HG03457 (cell line): ENCODE measurements at regions not wholly inside any gene's neighbourhood (a gene's known extent, or its start where the extent isn't known, plus 50 kb on each side); places are given as distances from the start of the nearest gene placed in this dataset.

ENCODE experiments used
- ATAC-seq: cut with Tn5 transposase; IDR thresholded peaks from one replicate; pipeline ENCODE4 v1.9.1; 2021; ENCODE audit warnings: moderate number of reproducible peaks; ENCODE audit not compliant: unreplicated experiment

- no peak for ATAC-seq
Measured at GRCh38 chr2:56508662-56509061, 324.9 kb downstream of the CCDC85A start.

GRCh38 chr2:56510610-56511009 lies 326.8 kb downstream of the CCDC85A start:
- ATAC-seq = no peak

DNA sequence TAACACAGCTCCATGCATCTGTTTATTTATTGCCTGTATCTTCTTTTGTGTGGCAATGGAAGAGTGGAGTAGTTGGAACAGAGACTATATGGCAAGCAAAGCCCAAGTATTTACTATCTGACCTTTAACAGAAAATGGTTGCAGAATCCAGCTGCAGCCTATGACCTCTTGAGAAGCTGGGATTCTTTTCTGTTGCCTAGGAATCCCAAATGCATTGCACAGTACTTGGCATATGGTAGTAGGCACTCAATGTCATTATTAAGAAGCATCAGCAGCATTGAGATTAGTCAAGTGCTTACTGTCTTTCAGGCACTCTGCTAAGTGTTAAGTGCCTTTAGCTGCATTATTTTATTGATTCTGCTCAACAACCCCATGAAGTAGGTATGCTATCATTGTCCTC lies 331.6 kb downstream of the CCDC85A start:
- ATAC-seq = no peak

DNA sequence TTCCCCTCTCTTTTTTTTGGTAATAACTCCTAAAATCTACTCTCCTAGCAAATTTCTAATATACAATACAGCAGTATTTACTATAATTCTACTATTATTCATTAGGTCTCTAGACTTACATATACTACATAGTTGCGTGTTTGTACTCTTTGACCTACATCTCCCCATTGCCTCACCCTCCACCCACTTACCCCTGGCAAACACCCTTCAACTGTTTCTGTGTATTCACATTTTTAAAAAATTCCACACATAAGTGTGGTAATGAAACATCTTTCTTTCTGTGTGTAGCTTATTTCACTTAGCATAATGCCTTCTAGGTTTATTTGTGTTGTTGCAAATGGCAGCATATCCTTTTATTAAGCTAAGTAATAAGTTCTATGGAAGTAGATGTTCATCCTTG lies 336.0 kb downstream of the CCDC85A start:
- no peak for ATAC-seq

GRCh38 chr2:56522605-56523089 lies 338.9 kb downstream of the CCDC85A start:
- ATAC-seq = no peak

GRCh38 chr2:56523816-56524215 lies 340.0 kb downstream of the CCDC85A start:
- no peak for ATAC-seq

DNA sequence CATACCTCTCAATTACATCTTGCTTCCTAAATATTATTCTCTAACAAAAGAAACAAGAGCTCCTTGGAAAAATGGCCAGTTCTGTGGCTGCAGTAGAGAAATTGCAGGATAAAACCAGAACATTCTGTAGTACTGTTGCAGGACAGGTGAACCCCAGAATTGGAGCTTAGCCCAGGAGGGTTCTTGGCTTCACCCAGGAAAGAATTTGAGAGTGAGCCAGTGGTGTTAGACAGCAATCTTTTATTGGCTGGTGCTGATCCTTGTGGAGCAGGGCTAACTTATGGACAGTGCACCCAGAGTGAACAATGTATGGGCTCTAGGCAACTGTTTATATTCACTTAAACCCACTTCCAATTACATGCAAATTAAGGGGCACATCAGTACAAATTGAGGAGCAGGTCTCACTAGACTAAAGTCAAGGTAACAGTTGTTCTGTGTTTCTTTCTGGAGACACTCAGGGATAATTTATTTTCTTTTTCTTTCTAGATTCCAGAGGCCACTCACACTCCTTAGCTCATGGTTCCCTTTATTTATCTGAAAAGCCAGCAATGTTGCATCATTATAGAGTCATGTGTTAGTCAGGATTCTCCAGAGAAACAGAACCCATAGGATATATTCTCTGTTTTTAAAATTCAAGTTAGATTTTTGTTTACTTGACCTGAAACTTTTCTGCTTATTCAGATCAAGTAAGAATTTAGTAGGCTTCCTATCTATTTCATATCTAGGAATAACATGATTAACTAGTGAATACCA lies 348.1 kb downstream of the CCDC85A start:
- ATAC-seq = no peak

DNA sequence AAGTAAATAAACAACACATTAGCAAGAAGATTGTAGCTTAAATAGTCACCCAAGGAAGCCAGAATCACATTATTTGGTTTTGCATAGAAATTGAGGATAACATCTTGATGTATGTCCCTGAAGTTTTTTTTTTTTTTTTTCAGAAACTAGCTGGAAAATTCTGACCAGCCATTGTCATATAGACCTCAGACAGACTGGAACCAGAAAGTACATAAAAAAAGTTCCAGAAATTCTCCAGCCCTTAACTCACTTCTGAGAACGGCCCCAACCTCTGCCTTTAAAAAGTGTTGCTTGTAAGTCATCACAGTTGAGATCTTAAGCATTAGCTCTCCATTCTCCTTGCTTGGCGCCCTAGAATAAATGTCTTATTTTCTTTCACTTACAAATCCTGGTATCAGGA lies 350.5 kb downstream of the CCDC85A start:
- no peak for ATAC-seq

- ATAC-seq = no peak
Measured at GRCh38 chr2:56537756-56538155, 354.0 kb downstream of the CCDC85A start.

- no peak for ATAC-seq
Measured at GRCh38 chr2:56539618-56540017, 355.8 kb downstream of the CCDC85A start.

GRCh38 chr2:56540467-56540866 lies 356.7 kb downstream of the CCDC85A start:
- no peak for ATAC-seq

DNA sequence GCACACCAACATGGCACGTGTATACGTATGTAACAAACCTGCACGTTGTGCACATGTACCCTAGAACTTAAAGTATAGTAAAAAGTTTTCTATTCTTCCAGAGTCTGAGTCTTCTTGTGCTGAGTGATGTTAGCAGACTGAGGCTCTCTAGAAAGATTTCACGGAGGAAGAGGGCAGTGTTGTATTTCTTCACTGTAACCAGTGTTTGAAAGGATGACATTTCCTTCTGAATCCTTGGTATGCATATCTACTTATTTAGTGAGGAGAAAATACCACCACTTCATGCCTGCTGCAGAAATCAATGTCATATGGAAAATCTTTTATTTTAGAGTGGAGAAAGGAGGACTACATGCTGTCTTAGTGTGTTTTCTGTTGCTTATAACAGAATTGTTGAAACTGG lies 357.1 kb downstream of the CCDC85A start:
- ATAC-seq = no peak

DNA sequence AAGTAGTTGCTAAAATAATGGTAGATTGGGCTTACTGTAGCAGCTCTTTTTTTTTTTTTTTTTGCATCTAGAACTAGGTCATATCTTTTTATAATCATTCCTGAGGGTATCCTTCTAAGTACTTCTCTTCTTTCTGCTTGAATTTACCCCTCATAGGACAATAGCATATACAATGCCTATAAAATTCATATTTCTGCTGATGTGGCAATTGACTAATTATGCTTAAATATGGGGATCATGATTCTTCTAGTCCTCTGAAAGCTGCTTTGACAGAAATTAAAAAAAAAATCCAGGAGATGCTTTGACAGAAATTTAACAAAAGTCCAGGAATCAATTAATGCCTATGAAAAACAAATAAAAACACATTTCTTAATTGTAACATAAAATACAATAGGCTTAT lies 358.4 kb downstream of the CCDC85A start:
- ATAC-seq = no peak

DNA sequence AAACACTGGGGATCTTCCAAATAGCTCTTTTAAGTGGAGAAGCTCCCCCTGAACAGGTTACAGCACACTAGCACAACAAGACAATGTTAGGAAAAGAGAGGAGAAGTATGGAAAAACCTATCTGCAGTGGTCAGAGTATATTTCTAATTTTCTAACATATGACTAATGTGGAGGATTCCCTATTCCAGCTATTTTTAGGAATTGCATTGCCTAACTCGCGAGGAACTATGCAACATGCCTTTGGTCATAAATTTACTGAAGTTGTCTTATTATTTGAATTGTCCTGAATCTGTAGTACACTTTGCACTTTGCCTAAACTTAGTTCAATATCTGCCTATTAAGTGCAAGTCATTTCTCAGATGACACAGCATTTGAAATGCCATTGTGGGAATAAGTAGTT lies 381.4 kb downstream of the CCDC85A start:
- ATAC-seq = no peak

GRCh38 chr2:56571074-56571473 lies 387.3 kb downstream of the CCDC85A start:
- no peak for ATAC-seq

DNA sequence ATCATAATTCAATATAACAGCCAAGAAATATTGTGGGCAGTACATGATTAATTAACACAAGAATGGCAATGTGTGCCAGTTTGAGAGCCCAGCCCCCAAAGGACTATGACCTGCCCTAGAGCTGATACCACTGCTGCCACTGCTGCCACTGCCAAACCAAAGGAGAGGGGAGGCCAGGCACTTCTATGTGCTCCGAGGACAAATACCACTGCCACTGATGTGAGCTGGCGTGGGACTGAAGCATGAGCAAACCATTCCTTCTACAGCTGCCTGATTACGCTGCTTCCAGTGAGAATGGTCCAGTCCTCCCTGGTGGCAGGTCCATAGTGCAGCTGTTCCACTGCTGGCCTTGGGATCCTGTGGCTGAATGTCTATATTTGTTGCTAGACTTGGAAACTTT lies 392.2 kb downstream of the CCDC85A start:
- ATAC-seq = no peak

GRCh38 chr2:56580242-56580641 lies 396.5 kb downstream of the CCDC85A start:
- no peak for ATAC-seq

GRCh38 chr2:56582570-56582969 lies 398.8 kb downstream of the CCDC85A start:
- no peak for ATAC-seq

DNA sequence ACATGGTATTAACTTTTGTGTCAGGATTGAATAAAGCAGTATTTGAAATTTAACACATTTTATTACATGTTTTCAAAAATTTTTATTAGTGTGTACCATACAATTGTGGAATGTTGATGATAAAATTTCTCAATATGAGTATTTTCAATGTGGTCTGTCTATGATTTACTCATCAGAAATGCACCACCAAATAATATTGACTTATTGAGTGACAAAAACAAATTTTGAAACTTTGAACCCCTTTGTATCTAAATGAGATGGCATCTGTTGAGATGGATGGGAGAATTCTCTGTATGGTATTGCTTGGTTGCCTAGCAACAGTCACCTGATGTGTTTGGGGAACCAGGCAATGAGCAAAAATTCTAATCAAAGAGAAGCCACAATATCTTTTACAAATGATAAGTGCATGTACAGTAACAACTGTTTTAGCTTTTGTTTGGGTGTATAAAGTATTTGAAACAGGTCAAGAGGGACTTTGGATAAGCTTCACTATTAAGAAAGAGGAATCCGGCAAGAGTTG lies 400.1 kb downstream of the CCDC85A start:
- ATAC-seq = no peak

DNA sequence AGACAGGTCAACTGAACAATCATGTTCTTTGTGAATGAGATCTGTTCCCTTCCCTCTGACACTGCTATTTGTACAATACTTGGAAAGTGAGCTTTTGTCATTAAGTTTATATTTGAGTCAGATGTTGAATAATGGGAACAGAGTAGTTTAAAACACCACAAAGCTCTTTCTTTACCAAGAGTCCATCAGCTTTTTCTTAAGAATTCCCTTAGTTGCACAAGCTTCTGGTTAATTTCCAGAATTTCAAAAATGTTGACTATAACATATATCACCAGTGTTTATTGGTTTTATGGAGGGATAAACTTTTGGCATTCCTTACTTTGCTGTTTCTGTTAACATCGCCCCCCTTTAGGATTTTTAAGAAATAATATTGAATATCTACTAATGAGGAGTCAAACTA lies 403.7 kb downstream of the CCDC85A start:
- no peak for ATAC-seq

DNA sequence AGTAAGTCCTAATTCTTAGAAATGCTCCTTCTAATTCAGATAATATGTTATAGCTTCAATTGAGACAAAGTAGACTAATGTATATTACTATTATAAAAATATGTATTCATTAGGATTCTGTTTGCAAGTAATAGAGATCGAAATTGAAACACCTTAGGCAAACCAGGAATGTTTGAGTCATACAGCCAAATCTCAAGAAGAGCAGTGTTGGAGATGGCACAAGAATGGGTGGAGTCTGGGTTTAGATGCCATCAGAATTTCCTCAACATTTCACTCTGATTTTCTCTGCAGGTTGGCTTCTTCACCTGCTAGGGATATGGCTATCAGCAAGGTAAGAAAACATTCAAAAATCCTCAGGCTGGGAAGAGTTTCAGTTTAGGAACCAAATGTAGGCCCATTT lies 405.4 kb downstream of the CCDC85A start:
- no peak for ATAC-seq

- ATAC-seq = no peak
Measured at GRCh38 chr2:56589835-56590234, 406.0 kb downstream of the CCDC85A start.

DNA sequence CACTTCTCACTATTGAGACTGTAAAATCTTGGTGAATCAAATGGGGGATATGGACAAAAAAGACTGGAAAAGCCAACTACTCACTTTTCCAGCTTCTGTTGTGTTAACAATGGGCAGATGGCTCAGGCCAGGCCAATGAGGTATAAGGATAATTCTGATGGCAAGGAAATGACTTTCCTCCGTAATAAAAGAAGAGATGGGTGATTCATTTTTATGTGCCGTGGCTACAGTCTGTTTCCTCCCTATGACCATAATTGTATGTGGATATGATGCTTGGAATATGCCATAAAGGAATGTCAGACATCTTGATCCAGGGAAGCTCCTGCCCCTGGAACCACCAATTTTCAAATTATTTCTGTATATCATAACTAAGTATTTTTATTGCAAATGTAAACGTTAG lies 406.8 kb downstream of the CCDC85A start:
- ATAC-seq = no peak
